HG03378 (cell line): ENCODE measurements at regions not wholly inside any gene's neighbourhood (a gene's known extent, or its start where the extent isn't known, plus 50 kb on each side); places are given as distances from the start of the nearest gene placed in this dataset.

Source experiments
- ATAC-seq: cut with Tn5 transposase; IDR thresholded peaks from one replicate; pipeline ENCODE4 v1.9.1; 2021; ENCODE audit warnings: mild to moderate bottlenecking, moderate library complexity; ENCODE audit not compliant: unreplicated experiment

GRCh38 chr22:48902983-48903650, 924.6 kb downstream of the BRD1 start:
- ATAC-seq, result no peak

- ATAC-seq, result no peak
Measured at GRCh38 chr22:48902001-48902869, 925.4 kb downstream of the BRD1 start.

- no peak for ATAC-seq
Measured at GRCh38 chr22:48901324-48901723, 926.3 kb downstream of the BRD1 start.

- ATAC-seq, result no peak
Measured at GRCh38 chr22:48900626-48901025, 927.0 kb downstream of the BRD1 start.

- no peak for ATAC-seq
Measured at GRCh38 chr22:48900327-48900597, 927.4 kb downstream of the BRD1 start.

- no peak for ATAC-seq
Measured at GRCh38 chr22:48899523-48900326, 927.9 kb downstream of the BRD1 start.

- ATAC-seq, result no peak
Measured at GRCh38 chr22:48898524-48899250, 929.0 kb downstream of the BRD1 start.

- ATAC-seq, result no peak
Measured at GRCh38 chr22:48897645-48898370, 929.9 kb downstream of the BRD1 start.

GRCh38 chr22:48896766-48897644, 930.7 kb downstream of the BRD1 start:
- no peak for ATAC-seq

GRCh38 chr22:48895831-48896765, 931.6 kb downstream of the BRD1 start:
- ATAC-seq, result no peak

GRCh38 chr22:48895336-48895735, 932.3 kb downstream of the BRD1 start:
- no peak for ATAC-seq

- ATAC-seq, result no peak
Measured at GRCh38 chr22:48894804-48895250, 932.8 kb downstream of the BRD1 start.

GRCh38 chr22:48894064-48894671, 933.5 kb downstream of the BRD1 start:
- no peak for ATAC-seq

GRCh38 chr22:48893288-48894063, 934.2 kb downstream of the BRD1 start:
- no peak for ATAC-seq

GRCh38 chr22:48892578-48893287, 934.9 kb downstream of the BRD1 start:
- no peak for ATAC-seq
